Effector memory CD8-positive, alpha-beta T cell (primary cell): ENCODE measurements at regions not wholly inside any gene's neighbourhood (a gene's known extent, or its start where the extent isn't known, plus 50 kb on each side); places are given as distances from the start of the nearest gene placed in this dataset.
"Not testable (repeated sequence)": the region's sequence is repeated elsewhere in the genome, so short reads cannot be mapped to it uniquely, and the experiment has no call there.

Experiments
- ATAC-seq: fragments of 150-1000 bp; cut with Tn5 transposase; replicated peaks from 2 replicates; pipeline ENCODE4 v1.10.0; 2021; ENCODE audit warnings: mild to moderate bottlenecking, moderate library complexity
- DNase-seq, 3 experiments: peaks; one replicate each; pipeline ENCODE4 v3.0.0; 2021
- H3K27ac Mint-ChIP-seq, 2 donors: one replicate each; pipeline ENCODE4 v1.8.0; 2022; ENCODE audit warnings: mild to moderate bottlenecking in 2 of 2, mixed read lengths in 2 of 2, moderate library complexity in 2 of 2
- H3K27me3 Mint-ChIP-seq, 2 donors: one replicate each; pipeline ENCODE4 v1.8.0; 2022; ENCODE audit warnings: mixed read lengths in 2 of 2
- H3K36me3 Mint-ChIP-seq: one replicate; pipeline ENCODE4 v1.8.0; 2022; ENCODE audit warnings: mild to moderate bottlenecking, moderate library complexity, mixed read lengths; ENCODE audit not compliant: insufficient read depth
- H3K4me1 Mint-ChIP-seq, 2 donors: one replicate each; pipeline ENCODE4 v1.8.0; 2022; ENCODE audit warnings: low read depth in 2 of 2, mixed read lengths in 2 of 2
- H3K4me3 Mint-ChIP-seq, 2 donors: one replicate each; pipeline ENCODE4 v1.8.0; 2022; ENCODE audit warnings: mild to moderate bottlenecking in 2 of 2, mixed read lengths in 2 of 2, moderate library complexity in 2 of 2
- H3K9me3 Mint-ChIP-seq, 2 donors: one replicate each; pipeline ENCODE4 v1.8.0; 2022; ENCODE audit warnings: mixed read lengths in 2 of 2

DNA sequence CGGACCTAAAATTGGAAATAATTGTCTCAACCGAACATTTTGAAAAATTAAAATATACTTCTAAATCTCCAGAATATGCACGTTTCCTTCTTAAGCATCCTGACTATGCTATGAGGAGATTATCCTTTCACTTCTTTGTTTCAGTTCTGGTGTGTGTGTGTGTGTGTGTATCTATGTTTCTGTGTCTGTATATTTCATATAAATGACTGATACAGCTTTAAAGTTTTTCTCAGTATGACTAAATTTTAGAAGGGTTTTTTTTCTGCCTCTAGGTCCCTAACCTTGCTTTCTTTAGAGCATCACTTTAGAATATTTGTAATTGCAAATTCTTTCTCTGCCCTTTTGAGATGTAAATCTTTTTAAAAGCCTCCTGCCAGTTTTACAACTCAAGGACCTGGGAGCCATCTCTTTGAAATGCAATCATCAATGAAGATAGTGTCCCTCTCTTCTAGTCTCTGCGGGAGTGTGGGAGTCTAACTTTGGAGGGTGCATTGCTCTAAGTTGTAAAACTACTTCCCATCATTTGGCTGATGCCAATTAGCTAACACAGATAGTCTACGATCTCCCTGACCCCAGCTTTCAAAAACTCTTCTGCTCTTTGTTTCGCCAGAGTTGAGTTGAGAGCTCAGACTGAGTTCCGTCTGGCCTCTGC lies 782.0 kb upstream of the ZWINT start:
- Mint-ChIP-seq H3K4me1 (no peaks in the 10 kb centered on the region), H3K36me3 (no peaks in the 10 kb centered on the region), H3K4me3 (no peak overlapping the region), H3K27me3 (no peaks in the 10 kb centered on the region), H3K9me3 (peaks cover 11 to 29% of the 10 kb centered on the region in 2 donors), H3K27ac (no peak overlapping the region)
- DNase-seq (no peak), ATAC-seq (no peak)

DNA sequence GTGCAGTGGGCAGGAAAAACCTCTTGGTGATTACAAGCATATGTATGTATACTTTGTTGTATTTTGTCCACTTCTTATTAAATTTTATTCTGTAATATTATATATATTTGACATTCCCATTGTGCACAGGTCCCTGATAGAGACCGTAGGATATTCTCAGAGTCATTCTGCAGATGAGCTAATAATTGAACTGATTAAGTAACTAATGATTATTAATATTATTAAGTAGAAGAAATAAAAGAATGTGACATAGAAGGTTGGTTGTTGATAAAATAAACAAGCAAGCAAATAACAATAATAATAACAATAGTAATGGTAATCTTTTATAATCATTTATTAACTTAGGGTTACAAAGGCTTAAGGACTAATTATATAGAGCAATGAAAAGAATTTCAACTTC lies 780.6 kb upstream of the ZWINT start:
- no peaks in the 10 kb centered on the region for H3K36me3 Mint-ChIP-seq
- H3K4me3 Mint-ChIP-seq, result no peak overlapping the region
- ATAC-seq (no peak), DNase-seq (no peak)
- no peak overlapping the region for H3K27ac Mint-ChIP-seq
- peaks cover 9 to 28% of the 10 kb centered on the region in 2 donors for H3K9me3 Mint-ChIP-seq
- H3K27me3 Mint-ChIP-seq, result no peaks in the 10 kb centered on the region
- H3K4me1 Mint-ChIP-seq, result no peaks in the 10 kb centered on the region

DNA sequence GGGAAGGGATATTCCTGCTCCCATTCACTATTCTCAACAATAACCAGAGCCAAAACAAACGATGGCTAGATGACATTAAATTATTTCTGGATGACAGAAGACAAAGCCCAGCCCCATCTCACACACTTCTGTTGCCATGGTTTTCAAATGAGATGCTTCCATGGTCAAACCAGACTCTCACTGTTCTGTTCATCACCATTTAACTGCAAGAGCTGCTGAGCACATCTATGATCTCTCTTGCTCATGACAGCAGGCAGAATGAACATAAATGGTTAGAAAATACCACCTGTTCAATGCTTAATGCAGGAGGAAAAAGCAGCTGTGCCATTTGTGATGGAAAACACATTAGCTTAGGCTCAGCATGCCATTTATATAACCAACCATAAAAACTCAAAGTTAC lies 758.6 kb upstream of the ZWINT start:
- H3K4me1 Mint-ChIP-seq, result no peaks in the 10 kb centered on the region
- no peak for ATAC-seq
- no peaks in the 10 kb centered on the region for H3K36me3 Mint-ChIP-seq
- H3K27ac Mint-ChIP-seq, result no peak overlapping the region
- DNase-seq, result no peak
- no peaks in the 10 kb centered on the region for H3K27me3 Mint-ChIP-seq
- peaks cover 7 to 8% of the 10 kb centered on the region in 2 donors for H3K9me3 Mint-ChIP-seq
- H3K4me3 Mint-ChIP-seq, result no peak overlapping the region

DNA sequence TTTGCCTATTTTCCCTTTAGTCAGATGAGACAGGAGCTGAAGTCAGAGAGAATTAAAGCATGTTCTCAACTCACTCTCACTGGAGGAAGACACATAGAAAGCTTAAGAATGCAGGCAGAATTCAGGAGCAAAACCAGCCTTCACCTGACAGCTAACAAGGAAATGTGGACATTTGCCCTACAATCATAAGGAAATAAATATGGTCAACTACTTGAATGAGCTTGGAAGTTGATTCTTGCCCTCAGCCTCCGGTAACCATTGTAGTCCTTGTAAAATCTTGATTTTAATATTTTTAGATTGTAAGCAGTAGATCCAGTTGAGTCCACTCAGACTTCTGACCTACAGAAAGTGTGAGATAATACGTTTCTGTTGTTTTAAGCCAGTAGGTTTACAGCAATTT lies 752.5 kb upstream of the ZWINT start:
- no peaks in the 10 kb centered on the region for H3K27me3 Mint-ChIP-seq
- H3K36me3 Mint-ChIP-seq, result no peaks in the 10 kb centered on the region
- H3K4me1 Mint-ChIP-seq, result no peaks in the 10 kb centered on the region
- no peak overlapping the region for H3K27ac Mint-ChIP-seq
- H3K4me3 Mint-ChIP-seq, result no peak overlapping the region
- H3K9me3 Mint-ChIP-seq, result peaks cover 3 to 7% of the 10 kb centered on the region in 2 donors
- no peak for ATAC-seq
- no peak for DNase-seq

DNA sequence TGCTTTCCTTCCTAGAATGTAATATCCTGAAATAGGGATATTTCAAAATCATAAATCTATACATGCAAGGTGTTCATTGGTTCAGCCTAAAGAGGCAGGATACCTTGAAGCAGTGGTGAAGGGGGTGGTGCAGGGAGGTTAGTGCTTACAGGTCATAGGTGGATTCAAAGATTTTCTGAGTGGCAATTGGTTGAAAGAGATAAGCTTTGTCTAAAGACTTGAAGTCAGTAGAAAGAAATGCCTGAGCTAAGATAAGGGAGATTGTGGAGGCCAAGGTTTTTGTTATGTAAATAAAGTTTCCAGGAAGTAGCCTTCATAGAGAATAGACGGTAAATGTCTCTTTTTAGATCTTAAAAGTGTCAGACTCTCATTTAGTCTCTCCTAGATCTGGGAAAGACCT lies 741.2 kb upstream of the ZWINT start:
- ATAC-seq (no peak), DNase-seq (no peak)
- H3K4me3 Mint-ChIP-seq, result no peak overlapping the region

DNA sequence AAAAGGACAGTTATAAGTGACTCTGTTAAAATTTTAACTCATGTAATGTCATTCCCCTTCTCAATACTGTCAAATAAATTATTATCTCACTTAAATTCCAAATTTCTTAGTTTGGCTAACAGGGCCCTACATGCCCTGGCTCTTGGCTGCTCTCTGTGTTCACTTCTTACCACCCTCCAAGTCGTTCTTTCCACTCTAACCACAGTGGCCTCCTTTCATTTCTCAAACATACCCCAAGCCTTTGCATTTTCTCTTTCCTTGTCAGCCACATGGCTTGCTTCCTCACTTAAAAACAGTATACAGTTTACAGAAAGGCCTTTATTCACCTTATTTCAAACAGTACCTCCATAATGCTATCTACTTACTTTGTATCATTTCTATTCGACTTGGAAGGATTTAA lies 737.1 kb upstream of the ZWINT start:
- no peaks in the 10 kb centered on the region for H3K4me1 Mint-ChIP-seq

More for the DNA sequence above, 741.2 kb upstream of the ZWINT start:
- Mint-ChIP-seq H3K27ac (no peak overlapping the region), H3K4me1 (no peaks in the 10 kb centered on the region), H3K9me3 (peaks cover 9 to 15% of the 10 kb centered on the region in 2 donors), H3K36me3 (no peaks in the 10 kb centered on the region), H3K27me3 (no peaks in the 10 kb centered on the region)

DNA sequence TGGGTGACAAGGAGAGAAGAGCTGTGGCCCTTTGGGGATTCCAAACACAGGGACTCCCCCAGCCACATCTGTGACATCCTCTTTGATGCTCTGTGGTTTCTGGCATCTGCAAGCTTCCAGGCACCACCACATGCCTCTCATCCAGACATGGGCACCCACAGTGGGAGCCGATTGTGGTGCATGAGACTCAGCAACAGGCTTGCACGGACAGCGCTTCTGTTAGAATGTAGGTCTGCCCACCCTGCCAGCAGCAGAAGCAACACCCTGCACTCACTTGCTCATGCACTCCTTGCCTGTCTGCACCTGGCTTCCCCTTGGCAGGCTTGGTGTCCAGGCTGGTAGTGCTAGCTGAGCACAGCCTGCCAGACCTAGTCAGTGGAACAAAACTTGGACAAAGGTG lies 735.0 kb upstream of the ZWINT start:
- Mint-ChIP-seq H3K36me3 (no peaks in the 10 kb centered on the region), H3K4me3 (no peak overlapping the region), H3K27ac (no peak overlapping the region), H3K27me3 (no peaks in the 10 kb centered on the region), H3K9me3 (peaks cover 5 to 14% of the 10 kb centered on the region in 2 donors), H3K4me1 (no peaks in the 10 kb centered on the region)
- no peak for DNase-seq
- ATAC-seq, result no peak

More for the DNA sequence above, 737.1 kb upstream of the ZWINT start:
- Mint-ChIP-seq H3K27ac (no peak overlapping the region), H3K27me3 (no peaks in the 10 kb centered on the region), H3K36me3 (no peaks in the 10 kb centered on the region), H3K4me3 (no peak overlapping the region), H3K9me3 (peaks cover 9 to 14% of the 10 kb centered on the region in 2 donors)
- DNase-seq (no peak), ATAC-seq (no peak)

DNA sequence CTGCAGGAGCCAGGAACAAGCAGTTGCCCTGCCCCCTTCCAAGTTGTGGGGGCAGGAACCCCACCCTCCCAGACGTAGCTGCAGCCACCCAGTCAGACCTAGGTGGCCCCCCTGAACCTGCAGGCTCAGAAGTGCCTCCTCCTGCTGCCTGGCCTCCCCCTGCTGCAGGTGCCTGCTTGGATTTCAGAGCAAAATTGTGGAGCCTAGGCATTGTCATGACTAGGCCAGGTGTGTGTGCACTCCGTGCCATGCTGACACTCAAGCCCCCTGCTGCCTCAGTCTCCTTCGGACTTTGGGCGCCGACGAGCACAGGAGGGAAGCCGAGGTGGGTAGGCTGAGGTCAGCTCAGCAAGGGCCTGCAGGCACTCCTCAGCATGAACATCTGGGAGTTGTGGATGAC lies 733.9 kb upstream of the ZWINT start:
- DNase-seq (no peak), ATAC-seq (no peak)
- Mint-ChIP-seq H3K27ac (no peak overlapping the region), H3K9me3 (peaks cover 5 to 14% of the 10 kb centered on the region in 2 donors), H3K27me3 (no peaks in the 10 kb centered on the region), H3K4me1 (no peaks in the 10 kb centered on the region), H3K4me3 (no peak overlapping the region), H3K36me3 (no peaks in the 10 kb centered on the region)

DNA sequence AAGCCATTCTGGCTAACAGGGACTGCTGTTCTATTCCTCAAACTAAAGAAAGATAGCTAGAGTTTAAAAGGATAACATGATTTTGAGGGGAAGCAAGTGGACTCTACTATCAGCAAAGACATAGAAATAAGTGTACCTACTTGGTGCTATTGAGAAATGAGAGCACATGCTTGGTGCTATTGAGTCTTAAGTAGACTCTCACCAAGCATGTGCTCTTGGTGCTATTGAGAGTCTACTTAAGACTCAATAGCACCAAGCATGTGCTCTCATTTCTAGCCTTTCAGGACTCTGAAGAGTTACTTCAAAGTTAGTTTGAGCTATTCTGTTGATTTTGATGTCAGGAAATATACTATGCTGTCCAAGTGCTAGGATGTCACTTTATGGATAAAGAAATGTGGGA lies 733.0 kb upstream of the ZWINT start:
- ATAC-seq, result no peak
- H3K36me3 Mint-ChIP-seq, result no peaks in the 10 kb centered on the region
- H3K4me3 Mint-ChIP-seq, result no peak overlapping the region
- H3K27ac Mint-ChIP-seq, result no peak overlapping the region
- no peaks in the 10 kb centered on the region for H3K4me1 Mint-ChIP-seq
- DNase-seq, result no peak
- H3K9me3 Mint-ChIP-seq, result peaks cover 5 to 14% of the 10 kb centered on the region in 2 donors
- no peaks in the 10 kb centered on the region for H3K27me3 Mint-ChIP-seq

DNA sequence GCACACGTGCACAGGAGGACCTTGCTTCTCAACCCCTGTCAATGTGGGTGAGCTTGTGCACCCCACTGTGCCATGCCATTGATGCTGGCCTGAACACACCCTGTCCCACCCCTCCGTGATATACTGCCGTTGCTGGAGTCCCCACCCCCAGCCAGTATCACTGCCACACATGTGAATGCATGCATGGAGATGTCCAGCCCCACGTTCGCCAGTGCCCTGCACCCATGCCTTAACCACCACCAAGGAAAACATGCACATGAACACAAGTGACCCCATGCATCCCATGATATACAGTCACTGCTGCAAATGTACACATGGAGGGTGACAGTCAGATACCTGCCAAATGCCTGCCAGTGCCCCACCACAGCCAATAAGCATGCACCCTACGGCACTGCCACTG lies 692.5 kb upstream of the ZWINT start:
- peaks cover 0 to 1% of the 10 kb centered on the region in 2 donors for H3K4me1 Mint-ChIP-seq
- no peaks in the 10 kb centered on the region for H3K36me3 Mint-ChIP-seq
- H3K27me3 Mint-ChIP-seq, result no peaks in the 10 kb centered on the region
- no peak for DNase-seq
- no peak for ATAC-seq
- peaks cover 11 to 39% of the 10 kb centered on the region in 2 donors for H3K9me3 Mint-ChIP-seq
- H3K27ac Mint-ChIP-seq, result no peak overlapping the region
- no peak overlapping the region for H3K4me3 Mint-ChIP-seq

DNA sequence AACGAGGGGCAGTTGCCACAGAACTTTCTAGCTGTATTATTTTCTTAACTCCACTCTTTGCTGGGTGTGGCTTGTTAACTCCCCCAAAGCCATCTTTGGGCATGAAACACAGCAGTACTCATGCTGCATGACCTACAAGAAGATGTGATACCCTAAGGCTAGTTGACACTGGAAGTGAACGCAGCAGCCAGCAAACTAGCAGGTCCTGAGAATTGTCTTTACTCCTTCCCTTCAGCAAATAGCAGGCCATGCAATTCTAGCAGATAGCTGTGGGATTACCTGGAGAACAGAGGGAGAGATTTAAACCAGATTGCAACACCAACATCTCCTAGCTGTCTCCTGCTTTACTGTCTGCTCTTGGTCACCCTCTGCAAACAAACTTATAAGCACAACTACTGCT lies 688.0 kb upstream of the ZWINT start:
- Mint-ChIP-seq H3K9me3 (peaks cover 7 to 23% of the 10 kb centered on the region in 2 donors), H3K36me3 (no peaks in the 10 kb centered on the region), H3K4me1 (peaks cover 0 to 1% of the 10 kb centered on the region in 2 donors), H3K27me3 (no peaks in the 10 kb centered on the region), H3K4me3 (no peak overlapping the region), H3K27ac (no peak overlapping the region)
- ATAC-seq (no peak), DNase-seq (no peak)

DNA sequence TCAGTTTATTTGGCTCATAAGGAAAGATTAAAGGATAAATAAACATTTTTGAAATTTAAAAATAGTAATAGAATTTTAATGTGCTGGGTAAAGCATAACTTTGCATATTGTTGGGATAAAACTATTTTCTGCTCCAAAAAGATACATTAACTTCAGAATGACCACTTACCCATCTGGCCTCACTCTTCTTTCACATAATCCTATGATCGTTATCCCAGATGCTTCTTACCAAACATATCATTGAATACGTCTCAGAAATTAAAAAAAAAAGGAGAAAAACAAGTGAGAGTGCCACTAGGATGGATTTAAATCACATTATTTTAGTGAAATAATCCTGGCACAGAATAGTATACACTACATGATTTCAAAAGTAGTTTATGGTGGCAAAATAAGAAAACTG lies 677.5 kb upstream of the ZWINT start:
- H3K9me3 Mint-ChIP-seq, result peaks cover 1 to 7% of the 10 kb centered on the region in 2 donors
- no peak for DNase-seq
- no peak overlapping the region for H3K27ac Mint-ChIP-seq
- no peaks in the 10 kb centered on the region for H3K27me3 Mint-ChIP-seq
- no peaks in the 10 kb centered on the region for H3K36me3 Mint-ChIP-seq
- ATAC-seq, result no peak
- H3K4me3 Mint-ChIP-seq, result no peak overlapping the region
- no peaks in the 10 kb centered on the region for H3K4me1 Mint-ChIP-seq

DNA sequence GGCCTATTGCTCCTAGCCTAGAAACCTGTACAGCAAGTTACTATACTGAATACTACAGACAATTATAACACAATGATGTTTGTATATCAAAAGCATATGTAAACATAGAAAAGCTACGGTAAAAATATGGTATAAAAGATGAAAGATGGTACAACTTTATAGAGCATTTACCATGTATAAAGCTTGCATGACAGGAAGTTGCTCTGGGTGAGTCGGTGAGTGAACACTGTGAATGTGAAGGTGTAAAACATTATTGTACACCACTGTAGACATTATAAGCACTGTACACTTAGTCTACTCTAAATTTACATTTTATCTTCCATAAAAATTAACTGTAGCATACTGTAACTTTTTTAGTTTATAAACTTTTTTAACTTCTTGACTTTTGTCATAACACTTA lies 674.3 kb upstream of the ZWINT start:
- H3K36me3 Mint-ChIP-seq, result no peaks in the 10 kb centered on the region
- H3K9me3 Mint-ChIP-seq, result peaks cover 5 to 7% of the 10 kb centered on the region in 2 donors
- no peaks in the 10 kb centered on the region for H3K4me1 Mint-ChIP-seq
- no peaks in the 10 kb centered on the region for H3K27me3 Mint-ChIP-seq
- ATAC-seq, result no peak
- no peak overlapping the region for H3K4me3 Mint-ChIP-seq
- H3K27ac Mint-ChIP-seq, result no peak overlapping the region
- no peak for DNase-seq

DNA sequence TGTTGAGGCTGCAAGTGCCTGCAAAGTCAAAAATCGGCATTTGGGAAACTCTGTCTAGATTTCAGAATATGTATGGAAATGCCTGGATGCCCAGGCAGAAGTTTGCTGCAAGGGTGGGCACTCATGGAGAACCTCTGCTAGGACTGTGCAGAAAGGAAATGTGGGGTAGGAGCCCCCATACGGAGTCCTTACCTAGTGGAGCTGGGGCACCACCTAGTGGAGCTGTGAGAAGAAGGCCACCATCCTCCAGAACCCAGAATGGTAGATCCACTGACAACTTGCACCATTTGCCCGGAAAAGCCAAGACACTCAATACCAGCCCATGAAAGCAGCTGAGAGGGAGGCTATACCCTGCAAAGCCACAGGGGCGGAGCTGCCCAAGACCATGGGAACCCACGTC lies 671.2 kb upstream of the ZWINT start:
- not testable (repeated sequence) for H3K27me3 Mint-ChIP-seq, ATAC-seq, H3K4me1 Mint-ChIP-seq, H3K36me3 Mint-ChIP-seq, H3K27ac Mint-ChIP-seq, DNase-seq, H3K9me3 Mint-ChIP-seq, H3K4me3 Mint-ChIP-seq

DNA sequence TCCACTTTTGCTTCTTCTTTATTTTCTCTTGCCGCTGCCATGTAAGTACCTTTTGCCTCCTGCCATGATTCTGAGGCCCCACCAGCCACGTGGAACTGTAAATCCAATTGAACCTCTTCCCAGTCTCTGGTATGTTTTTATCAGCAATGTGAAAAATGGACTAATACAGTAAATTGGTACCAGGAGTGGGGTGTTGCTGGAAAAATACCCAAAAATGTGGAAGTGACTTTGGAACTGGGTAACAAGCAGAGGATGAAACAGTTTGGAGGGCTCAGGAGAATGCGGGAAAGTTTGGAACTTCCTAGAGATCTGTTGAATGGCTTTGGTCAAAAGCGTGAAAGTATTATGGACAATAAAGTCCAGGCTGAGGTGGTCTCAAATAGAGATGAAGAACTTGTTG lies 670.3 kb upstream of the ZWINT start:
- H3K4me1 Mint-ChIP-seq, result no peaks in the 10 kb centered on the region
- ATAC-seq (no peak), DNase-seq (no peak)
- H3K27ac Mint-ChIP-seq, result no peak overlapping the region
- H3K4me3 Mint-ChIP-seq, result no peak overlapping the region
- peaks cover 4 to 9% of the 10 kb centered on the region in 2 donors for H3K9me3 Mint-ChIP-seq
- no peaks in the 10 kb centered on the region for H3K36me3 Mint-ChIP-seq
- no peaks in the 10 kb centered on the region for H3K27me3 Mint-ChIP-seq
